Left kidney (tissue), 1 donor: ENCODE measurements at regions not wholly inside any gene's neighbourhood (a gene's known extent, or its start where the extent isn't known, plus 50 kb on each side); places are given as distances from the start of the nearest gene placed in this dataset.
A peak's percentile ranks its signal among the peaks of the same experiment; 100 is the strongest.

Source experiments
- DNase-seq: peaks from one replicate; pipeline ENCODE4 v3.0.0-alpha.2; 2013

DNA sequence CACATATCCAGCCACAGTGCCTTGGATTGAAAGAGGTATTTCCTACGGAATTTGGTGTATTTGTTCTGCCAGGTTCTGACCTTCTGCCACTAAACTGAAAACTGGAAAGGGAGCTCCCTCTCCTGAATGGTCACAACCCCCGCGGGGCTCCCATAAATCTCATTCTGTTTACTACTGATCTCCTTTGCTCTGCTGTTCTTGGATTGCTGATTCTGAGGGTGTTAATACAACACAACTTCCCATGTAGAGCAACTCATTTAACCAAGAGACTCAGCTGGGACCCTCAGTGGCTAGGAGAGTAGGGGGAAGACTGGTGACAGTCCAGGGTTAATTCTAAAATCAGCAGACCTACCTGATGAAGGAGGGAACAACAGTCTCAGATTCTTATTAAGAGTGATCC, 662.9 kb downstream of the INHBA start:
- peak; percentile 33 for DNase-seq

DNA sequence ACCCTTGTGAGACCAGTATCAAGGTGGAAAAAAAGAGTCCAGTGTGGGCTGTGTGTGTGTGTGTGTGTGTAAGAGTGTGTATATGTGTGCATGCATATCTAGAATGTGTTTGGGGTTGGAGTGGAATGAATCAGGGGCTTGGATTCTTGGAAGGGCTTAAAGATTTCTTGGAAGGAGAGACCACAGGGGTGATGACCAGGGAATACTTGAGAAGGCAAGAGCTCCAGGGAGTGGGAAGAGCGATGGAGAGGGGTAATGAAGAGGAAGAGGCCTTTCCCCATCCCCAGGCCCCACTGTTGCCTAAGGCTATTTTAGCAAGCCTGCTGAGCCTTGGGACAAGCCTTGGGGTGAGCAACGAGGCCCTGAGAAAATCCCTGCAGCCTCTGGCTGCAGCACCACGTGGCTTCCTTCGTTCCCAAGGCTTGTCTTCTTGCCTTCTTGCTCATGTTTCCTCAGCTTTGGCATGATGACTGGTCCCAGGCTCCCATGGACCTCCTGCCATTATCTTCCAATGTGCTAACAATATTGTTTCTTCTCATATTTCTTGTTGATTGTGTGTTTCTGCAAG, 663.4 kb downstream of the INHBA start:
- no peak for DNase-seq

DNA sequence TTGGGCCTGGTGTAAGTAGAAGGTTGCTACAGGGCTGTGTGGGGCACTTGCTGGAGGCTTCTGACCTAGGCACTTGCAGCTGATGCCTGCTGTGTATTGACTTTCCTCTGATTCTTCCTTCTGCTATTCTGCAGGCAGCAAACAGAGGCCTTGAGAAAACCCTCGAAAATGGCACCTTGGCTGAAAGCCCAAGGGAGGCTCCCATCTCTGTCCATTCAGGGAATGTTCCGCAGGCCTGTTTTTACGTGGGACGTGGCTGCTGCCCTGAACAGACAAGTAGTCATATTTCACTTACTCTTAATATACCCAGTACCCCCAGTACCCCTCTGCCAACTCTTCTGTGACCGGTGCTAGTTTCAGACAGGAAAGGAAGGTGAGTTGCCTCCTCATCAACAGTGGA, 664.7 kb downstream of the INHBA start:
- DNase-seq = no peak

DNA sequence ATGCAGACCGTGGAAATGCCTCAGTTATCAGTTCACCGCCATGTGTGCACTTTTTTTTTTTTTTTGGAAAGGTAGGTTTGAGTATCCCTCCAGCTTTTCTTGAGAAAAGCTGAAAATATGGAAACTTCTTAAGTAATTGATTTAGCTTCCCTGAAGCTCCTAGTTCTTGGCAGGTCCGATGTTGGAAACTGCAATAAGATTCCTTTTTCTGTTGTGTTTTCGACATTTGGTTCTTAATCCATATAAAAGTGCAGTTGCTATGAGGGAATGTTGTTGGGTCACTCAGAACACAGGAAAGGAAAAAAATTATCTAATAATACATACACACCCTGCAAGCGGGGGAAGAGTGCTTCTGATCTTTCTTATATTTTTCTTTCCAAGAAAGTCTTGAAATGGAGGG, 665.2 kb downstream of the INHBA start:
- DNase-seq = no peak

DNA sequence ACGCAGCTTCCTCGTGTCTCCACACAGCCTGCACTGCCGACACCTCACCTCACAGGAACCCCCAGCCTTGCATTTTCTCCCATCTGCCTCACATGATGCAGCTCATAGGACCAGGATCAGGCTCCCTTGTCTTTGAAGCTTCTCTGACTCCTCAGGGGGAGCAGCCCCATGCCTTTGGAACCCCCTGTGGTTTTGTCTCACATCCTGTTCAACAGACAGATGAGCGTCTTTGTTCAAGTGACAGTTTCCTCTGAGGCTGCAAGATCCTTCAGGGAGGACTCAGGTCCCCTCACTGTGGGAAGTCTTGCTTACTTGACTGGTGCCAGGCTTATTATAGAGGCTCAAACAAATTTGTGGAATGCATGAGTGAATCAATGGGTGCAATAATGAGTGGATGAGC, 667.1 kb downstream of the INHBA start:
- no peak for DNase-seq

DNA sequence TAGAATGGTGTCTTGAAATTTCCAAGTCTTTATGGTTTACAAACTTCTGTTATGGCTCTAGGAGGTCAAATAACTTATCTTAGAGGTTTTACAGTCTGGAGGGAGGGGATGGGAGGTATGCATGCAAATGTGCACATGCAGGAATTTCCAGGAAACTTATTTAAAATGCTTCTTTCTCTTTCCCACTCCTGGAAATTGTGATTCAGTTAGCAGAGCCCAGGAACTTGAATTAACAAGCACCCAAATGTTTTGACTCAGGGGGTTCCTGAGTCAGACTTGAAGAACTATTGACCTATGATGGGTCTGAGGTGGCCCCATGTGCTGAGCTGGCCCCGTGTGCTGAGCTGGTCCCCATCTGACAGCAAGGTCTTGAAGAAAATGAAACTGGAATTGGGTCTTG, 669.4 kb downstream of the INHBA start:
- DNase-seq = no peak

DNA sequence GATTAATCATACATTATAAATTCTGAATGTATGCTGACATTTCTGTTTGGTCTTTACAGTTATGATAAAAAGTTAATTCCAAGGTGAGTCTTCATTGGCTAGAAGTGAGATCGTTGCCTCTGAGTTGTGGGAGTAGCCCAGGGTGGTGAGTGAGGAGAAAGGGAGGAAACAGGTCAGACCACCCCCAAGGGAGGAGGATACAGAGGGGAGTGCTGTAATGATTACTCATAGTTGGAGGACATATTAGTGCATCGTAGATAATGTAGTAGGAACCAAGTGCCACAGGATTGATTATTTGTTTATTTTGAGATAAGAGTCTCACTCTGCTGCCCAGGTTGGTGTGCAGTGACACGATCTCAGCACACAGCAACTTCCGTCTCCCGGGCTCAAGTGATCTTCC, 672.2 kb downstream of the INHBA start:
- no peak for DNase-seq

DNA sequence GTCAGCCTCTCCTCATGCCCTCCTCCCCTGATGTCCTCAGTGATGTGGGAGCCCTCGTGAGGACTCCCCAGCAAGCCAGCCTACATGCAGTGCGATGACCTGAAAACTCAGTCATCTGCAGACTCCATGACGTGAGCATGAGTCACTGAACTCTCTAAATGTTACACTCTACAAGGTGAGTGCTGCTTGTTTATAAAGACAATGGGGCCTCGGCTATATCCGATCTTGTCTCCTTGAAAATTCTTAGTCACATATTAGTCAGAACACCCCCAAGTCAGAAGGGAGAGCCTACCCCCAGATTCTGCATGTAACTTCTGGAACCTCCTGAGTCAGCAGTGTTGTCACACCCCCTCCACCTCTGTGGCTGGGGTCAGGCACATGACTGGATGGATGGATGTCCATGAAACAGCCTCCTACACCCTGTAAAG, 673.8 kb downstream of the INHBA start:
- DNase-seq = no peak

DNA sequence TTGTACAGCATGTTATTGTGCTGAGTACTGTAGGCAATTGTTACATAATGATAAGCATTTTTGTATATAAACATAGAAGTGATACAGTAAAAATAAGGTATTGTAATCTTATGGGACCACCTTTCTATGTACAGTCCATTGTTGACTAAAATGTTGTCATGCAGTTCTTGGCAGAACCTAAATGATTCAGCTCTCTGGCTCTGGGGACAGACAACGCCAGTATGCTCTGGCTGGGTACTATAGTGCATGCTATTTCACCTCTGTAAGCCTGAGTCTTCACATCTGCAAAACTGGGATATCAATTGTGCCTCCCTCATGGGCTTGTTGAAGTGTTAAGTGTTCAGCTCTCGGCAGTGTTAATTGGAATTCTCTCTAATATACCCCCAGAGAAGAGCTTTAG, 674.3 kb downstream of the INHBA start:
- DNase-seq = no peak

DNA sequence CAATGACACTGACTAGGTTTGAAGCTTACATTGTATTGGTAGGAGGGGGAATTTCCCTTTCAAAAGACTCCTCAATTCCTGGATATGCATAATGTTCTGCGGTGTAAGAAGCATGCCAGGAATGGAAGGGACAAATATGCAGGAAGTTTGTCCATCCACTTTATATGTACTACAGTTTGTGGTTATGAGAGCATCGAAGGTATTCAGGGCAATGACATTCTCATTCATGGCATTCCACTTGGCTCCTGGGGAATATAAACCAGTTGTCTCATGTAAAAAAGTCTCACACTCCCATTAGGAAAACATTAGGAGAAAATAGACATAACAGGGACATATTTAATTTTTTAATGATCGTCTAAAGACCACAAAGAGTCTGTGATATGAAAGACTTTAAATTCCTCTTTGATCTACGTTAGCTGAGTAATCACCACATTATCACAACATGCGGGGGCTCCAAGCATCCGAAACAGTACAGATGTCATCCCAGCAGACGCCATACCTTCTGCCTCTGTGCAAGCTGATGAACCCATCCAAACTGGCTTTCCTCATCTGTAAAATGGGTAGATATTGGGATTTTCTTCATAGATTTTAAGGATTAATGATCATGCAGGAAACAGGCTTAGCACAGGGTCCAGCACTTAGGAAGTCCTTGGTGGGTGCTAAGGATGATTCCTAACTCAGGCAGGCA, 675.3 kb downstream of the INHBA start:
- no peak for DNase-seq

DNA sequence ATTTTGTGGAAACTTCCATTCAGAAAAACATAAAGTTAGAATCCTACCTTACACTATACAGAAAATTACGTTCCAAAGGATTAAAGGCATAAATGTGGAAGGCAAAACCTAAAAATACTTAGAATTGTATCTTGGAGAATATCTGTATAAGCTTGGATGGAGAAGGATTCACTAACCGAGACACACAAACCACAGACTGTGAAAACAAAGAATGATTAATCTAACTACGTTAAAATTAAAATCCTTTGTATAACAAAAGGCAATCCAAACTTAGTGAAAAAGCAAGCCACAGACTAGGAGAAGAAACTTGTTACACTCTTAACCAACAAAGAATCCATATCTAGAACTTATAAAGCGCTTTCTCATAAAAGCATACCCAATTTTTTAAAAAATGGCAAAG, 678.8 kb downstream of the INHBA start:
- no peak for DNase-seq

DNA sequence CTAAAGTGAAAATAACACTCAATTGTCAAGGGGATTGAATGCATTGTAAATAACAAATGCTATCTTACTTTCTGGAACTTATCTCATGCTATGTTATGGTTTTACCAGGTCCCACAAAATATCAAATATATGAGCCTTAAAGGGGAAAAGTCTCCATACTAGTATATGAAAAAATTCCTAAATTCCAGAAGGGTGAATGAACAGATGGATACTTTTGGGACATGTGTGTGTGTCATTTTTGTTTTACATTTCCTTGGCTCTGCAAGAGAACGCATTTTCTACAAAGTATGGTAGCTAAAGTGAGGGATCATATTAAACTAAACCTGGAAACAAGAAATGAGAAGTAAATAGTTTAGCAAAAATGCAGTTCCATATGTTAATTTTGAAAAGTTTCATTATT, 682.8 kb downstream of the INHBA start:
- DNase-seq = no peak

DNA sequence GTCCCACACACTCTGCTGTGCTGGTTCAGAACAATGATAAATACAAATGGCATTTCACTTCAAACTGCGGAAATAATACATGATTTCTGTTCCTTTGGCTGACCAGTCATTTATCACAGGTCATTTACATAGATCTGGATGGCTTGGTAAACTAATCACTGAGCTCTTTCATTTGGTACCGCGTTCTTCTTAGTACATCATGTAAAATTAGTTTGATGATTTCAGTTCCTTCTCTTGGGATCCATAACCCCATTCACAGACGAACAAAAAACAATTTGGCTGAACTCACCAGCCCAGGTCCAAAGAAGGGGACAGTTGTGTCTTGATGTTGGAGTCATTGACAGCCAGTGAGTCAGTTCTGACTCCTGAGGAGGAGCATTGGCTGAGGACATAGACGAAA, 689.8 kb downstream of the INHBA start:
- no peak for DNase-seq

DNA sequence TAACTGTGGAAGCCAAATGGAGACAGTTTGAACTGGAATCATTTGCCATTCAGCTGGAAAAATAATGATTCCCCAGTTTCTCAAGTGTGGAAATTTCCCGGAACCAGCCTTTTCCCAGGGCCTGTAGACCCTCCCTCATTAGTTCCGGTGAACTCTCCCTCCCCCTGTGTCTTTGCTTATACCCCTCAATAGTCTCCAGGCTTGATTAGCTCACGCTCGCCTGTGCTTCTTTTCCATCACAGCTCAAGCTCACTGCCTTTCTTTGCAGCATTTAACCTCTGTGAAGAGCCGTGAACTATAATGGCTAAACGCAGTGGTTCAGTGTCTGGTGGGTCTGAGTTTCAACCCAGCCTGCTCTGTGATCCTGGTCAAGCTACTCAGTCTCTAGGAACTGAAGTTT, 690.8 kb downstream of the INHBA start:
- DNase-seq = no peak

DNA sequence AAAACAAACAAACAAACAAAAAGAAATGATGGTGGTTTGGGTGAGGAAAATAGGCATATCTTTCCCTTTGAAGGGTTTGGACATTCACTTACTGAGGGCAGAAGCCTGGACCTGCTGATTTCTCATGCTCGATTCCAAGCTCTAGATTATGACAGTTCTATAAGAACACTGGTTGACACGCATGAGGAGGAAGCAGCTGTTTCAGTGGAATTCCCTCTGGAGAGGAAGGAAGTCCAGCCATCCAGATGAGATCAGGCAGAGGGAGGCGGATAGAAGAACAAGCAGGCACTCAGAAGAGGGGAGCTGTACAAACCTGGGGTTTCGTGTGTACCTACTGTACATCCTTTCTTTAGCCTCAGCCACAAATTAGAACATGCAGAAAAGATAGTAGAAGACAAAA, 691.9 kb downstream of the INHBA start:
- DNase-seq = no peak

DNA sequence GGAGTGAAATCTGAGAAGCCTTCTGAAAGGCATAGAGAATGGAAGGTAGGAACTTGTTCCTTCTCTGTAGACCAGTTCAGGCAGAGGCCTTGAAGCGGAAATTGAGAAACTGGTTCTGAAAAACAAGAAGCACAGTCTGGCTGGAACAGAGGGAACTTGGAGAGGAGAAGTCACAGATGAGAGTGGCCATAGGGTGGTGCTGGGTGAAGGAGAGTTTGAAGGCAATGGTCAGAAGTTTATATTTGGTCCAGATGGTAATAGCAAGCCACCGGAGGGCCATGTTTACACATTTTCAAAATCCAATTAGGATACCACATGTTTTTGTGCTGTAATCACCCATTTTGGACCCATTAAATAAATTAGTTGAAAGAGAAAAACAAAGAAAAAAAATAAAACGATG, 692.5 kb downstream of the INHBA start:
- DNase-seq = no peak

DNA sequence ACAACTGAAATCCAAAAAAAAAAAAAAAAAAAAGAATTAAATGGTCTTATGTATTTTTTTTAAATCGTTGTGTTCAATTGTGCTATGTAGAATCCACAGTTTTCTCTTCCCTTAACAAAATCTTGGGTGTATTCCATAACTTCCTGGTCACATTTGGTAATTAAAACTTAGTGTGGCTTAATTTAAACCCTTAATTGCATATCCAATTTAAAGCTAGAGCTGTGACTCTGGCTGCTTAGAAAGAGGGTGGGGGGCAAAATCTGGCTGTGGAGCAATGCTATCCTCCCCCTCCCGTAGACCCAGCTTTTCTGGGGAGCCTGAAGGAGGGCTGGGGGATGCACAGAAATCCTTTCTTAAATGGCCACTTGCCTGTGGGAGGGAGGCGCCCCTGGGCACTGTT, 695.1 kb downstream of the INHBA start:
- DNase-seq = no peak

DNA sequence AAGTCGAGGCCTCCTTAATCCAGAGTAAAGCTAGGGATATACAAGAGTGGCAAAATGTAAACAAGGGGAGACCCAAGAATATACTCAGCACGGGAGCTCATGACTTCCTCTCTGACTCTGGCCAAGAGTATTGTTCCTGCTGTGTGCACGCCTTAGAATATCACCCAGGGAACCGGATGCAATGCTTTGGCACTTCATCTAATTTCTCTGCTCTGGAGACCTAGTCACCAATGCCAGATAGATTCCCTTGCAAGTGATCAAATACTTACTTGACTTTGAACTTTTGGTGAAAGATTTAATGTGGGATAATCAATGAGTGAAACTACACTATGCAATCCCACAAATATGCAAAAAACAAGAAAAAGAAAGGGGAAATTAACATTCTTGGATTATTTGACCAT, 695.5 kb downstream of the INHBA start:
- DNase-seq = no peak

DNA sequence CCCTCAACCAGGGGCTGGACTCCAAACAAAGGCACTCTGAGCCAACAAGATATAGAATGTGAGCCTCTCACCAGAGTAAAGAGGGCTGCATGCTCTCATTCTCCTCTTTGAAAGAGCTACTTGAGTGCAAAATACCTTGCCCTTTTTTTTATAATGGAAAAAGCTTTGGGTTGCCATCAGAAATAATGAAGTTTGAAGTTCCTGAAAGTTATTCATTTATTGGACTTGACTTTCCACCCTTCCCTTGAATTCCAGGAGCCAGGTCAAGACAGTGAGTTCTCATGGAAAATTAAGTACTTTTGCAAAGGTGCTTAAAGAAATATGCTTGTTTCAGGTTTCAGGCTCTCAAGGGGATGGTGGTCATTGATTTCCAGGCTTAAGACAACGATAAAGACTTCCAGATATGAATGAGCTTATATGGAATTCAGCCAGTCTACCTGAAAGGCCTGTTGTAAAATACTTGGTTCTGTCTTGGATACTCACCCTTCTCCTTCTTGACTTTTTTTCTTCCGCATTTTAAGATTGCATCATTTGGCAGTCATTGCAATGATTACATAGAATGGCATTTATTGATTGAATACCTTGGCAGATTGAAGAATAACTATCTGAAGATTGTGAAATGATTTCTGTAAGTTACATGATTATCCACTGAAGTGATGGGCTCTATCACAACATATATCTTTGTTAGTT, 696.4 kb downstream of the INHBA start:
- no peak for DNase-seq

DNA sequence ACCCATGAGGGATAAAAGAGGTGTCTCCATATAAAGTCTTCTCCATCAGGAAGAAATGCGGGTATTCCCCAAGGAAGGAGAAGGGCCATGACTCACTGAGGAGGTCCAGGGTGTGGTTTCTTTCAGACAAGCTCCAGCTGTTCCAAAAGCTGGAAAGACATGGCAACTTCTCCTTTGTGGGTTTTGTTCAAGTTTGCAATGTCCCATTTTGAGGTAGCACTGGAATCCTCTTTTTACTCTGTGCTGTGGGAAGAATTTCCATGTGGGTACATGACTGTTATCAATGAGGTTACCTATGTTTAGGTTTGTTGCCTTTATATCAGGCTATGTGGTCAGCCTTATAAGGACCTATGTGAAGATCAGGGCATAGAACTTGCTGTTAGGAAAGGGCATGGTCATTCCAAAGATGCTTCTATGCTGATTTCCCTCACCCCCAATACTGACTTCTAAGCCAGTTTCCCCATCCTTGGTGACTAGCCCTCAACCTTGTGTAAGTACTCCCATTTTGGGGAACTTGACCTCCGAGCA, 697.5 kb downstream of the INHBA start:
- DNase-seq = no peak

DNA sequence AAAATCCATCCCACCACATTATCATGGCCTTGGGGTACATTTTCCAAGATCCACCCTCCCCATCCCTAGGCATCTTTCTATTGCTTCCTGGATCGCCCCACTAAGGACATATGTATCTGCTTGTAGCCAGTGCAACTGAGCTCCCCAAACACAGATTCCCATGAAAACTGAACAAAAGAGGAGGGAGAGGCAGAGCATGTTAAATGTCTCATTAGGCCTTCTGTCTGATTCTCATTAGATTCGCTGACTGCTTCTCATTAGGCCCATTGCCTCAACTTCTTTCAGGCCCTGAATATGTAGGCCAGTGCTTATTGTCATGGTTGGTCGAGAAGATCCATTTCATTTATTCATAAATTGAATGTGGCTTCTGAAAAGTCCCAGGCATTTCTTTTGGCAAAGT, 698.9 kb downstream of the INHBA start:
- no peak for DNase-seq

DNA sequence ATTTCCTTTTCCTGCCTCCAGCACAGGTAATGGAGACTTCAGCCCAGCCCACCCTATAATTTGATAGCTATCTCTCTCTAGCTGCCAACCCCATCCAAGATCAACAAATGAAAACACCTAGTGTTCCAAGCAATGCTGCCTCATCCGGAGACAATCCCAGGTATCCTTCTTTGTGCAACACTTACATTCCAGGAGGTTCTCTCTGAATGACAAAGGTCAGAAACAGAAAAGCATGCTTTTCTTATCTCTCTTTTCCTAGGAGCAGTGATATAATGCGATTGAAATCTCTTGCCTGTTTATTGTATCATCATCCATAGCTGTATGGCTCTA, 699.3 kb downstream of the INHBA start:
- DNase-seq = no peak

DNA sequence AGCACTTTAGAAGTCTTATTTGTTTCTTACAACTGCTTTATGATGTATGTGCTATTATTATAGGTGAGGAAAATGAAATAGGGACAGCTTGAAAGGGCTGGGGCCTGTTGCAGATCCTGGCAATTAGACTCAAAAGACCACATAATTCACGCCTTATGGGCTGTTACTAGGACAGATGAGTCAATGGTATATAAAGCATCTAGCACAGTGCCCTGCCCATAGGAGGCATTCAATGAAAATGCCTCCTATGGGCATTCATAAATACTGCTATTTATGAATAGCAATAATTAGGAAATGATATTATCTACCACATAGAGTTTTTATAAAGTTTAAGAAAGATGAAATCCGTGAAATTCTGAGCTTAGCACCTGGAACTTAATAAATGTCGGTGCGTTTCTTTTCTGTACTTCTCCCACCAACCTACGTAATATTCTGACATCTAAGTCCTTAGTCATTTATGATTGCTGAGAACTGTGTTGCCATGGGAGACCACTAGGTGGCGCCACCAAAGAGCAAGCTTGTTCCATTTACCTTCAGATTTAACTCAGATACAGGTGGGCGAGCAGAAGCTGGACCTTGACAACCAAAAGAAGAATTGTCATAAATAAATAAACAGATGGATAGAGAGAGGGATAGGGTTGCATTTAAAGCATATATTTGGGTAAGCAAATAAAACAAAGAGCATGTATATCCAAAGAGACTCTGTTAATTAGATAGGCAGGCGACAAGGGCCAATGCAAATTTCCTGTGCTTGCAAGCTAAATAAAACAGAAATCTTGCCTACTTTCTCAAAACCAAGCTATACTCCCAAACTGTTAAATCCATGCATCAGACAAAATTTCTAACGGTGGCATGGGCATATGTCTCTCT, 699.9 kb downstream of the INHBA start:
- no peak for DNase-seq
